ENCODE measurements at regions not wholly inside any gene's neighbourhood (a gene's known extent, or its start where the extent isn't known, plus 50 kb on each side); places are given as distances from the start of the nearest gene placed in this dataset.

- Histone ChIP-seq H3K27ac (no peak overlapping the region), H3K9me3 (no peaks in the 10 kb centered on the region), H3K4me3 (no peak overlapping the region), H3K4me1 (no peaks in the 10 kb centered on the region), H3K27me3 (no peaks in the 10 kb centered on the region), H3K36me3 (no peaks in the 10 kb centered on the region)
- intact Hi-C loops (cut with DNase I), result no loop called here
- ATAC-seq (no peak), DNase-seq (no peak)
- no peak for TF ChIP-seq CTCF (IDR thresholded peaks at IDR 0.05)
Measured at GRCh38 chr11:71363721-71364120, 84.5 kb downstream of the DHCR7 start.

- ATAC-seq, result no peak
- no peaks in the 10 kb centered on the region for H3K4me1 ChIP-seq
- no peak for DNase-seq
- H3K27ac ChIP-seq, result no peak overlapping the region
- no peak overlapping the region for H3K4me3 ChIP-seq
- TF ChIP-seq CTCF (IDR thresholded peaks at IDR 0.05), result no peak
- intact Hi-C loops (cut with DNase I), result no loop called here
- H3K27me3 ChIP-seq, result no peaks in the 10 kb centered on the region
- H3K36me3 ChIP-seq, result no peaks in the 10 kb centered on the region
- H3K9me3 ChIP-seq, result no peaks in the 10 kb centered on the region
Measured at GRCh38 chr11:71358963-71359567, 89.1 kb downstream of the DHCR7 start.

- DNase-seq (no peak), ATAC-seq (no peak)
- intact Hi-C loops (cut with DNase I), result no loop called here
- Histone ChIP-seq H3K36me3 (no peaks in the 10 kb centered on the region), H3K4me3 (no peak overlapping the region), H3K27ac (no peak overlapping the region), H3K27me3 (no peaks in the 10 kb centered on the region), H3K9me3 (no peaks in the 10 kb centered on the region), H3K4me1 (no peaks in the 10 kb centered on the region)
- TF ChIP-seq CTCF (IDR thresholded peaks at IDR 0.05), result no peak
Measured at GRCh38 chr11:71358122-71358728, 90.0 kb downstream of the DHCR7 start.

GRCh38 chr11:71357414-71357813, 90.8 kb downstream of the DHCR7 start:
- H3K9me3 ChIP-seq, result no peaks in the 10 kb centered on the region
- ATAC-seq, result no peak
- DNase-seq, result no peak
- no peak for TF ChIP-seq CTCF (IDR thresholded peaks at IDR 0.05)
- intact Hi-C loops (cut with DNase I), result no loop called here
- no peak overlapping the region for H3K27ac ChIP-seq
- no peaks in the 10 kb centered on the region for H3K36me3 ChIP-seq
- no peak overlapping the region for H3K4me3 ChIP-seq
- H3K4me1 ChIP-seq, result no peaks in the 10 kb centered on the region
- no peaks in the 10 kb centered on the region for H3K27me3 ChIP-seq

- no peak overlapping the region for H3K27ac ChIP-seq
- DNase-seq, result no peak
- ATAC-seq, result no peak
- no peaks in the 10 kb centered on the region for H3K27me3 ChIP-seq
- TF ChIP-seq CTCF (IDR thresholded peaks at IDR 0.05), result no peak
- no peak overlapping the region for H3K4me3 ChIP-seq
- no peaks in the 10 kb centered on the region for H3K36me3 ChIP-seq
- intact Hi-C loops (cut with DNase I), result no loop called here
- H3K4me1 ChIP-seq, result no peaks in the 10 kb centered on the region
- H3K9me3 ChIP-seq, result no peaks in the 10 kb centered on the region
Measured at GRCh38 chr11:71356904-71357303, 91.3 kb downstream of the DHCR7 start.
